Panc1 (cell line): ENCODE measurements at regions not wholly inside any gene's neighbourhood (a gene's known extent, or its start where the extent isn't known, plus 50 kb on each side); places are given as distances from the start of the nearest gene placed in this dataset.

Experiments
- ATAC-seq: fragments of 200-7000 bp; cut with Tn5 transposase; 2 replicates; pipeline ENCODE4 v1.9.1; 2020; ENCODE audit warnings: mild to moderate bottlenecking, moderate library complexity
- BruUV-seq: library from RNA; stranded (reverse); fragments of 400-500 nt; replicated peaks from 2 replicates; lab custom pipeline; 2021; lab: Mats Ljungman, UMichigan
- CTCF ChIA-PET: fragments of 300-600 bp; sonication (Branson Sonifier 250); formaldehyde crosslinking; loops from one replicate; lab custom pipeline; 2022; ENCODE audit warnings: antibody characterized with exemption; lab: Charles Lee
- POLR2A ChIA-PET: fragments of 300-600 bp; sonication (Branson Sonifier 250); formaldehyde crosslinking; loops from one replicate; lab custom pipeline; 2022; ENCODE audit warnings: antibody characterized with exemption; lab: Charles Lee
- DNase-seq: peaks from one replicate; pipeline ENCODE4 v3.0.0-alpha.2; 2010; ENCODE audit warnings: low read depth, low spot score
- H3K27ac ChIP-seq: 2 replicates; pipeline ENCODE4 v1.5.1; 2011; ENCODE audit warnings: mild to moderate bottlenecking, low read length, inconsistent platforms
- H3K27me3 ChIP-seq: fragments of 200-500 bp; sonication (Bioruptor generic); 2 replicates; pipeline ENCODE4 v1.6.0; 2014; ENCODE audit warnings: low read length, inconsistent platforms; ENCODE audit not compliant: control insufficient read depth, insufficient read depth
- H3K36me3 ChIP-seq: fragments of 200-500 bp; sonication (Bioruptor generic); 2 replicates; pipeline ENCODE4 v1.5.1; 2014; ENCODE audit warnings: inconsistent platforms, mild to moderate bottlenecking, low read length, moderate library complexity; ENCODE audit not compliant: control insufficient read depth, insufficient read depth
- H3K4me1 ChIP-seq: 2 replicates; pipeline ENCODE4 v1.5.1; 2011; ENCODE audit warnings: inconsistent platforms, mild to moderate bottlenecking, low read length, moderate library complexity; ENCODE audit not compliant: control insufficient read depth, insufficient read depth
- H3K4me3 ChIP-seq, 2 experiments: 2 replicates each; pipeline ENCODE4 v1.5.1; 2011 to 2012; ENCODE audit warnings: low read depth in 2 of 2, low read length in 2 of 2, mild to moderate bottlenecking in 2 of 2, inconsistent platforms in 1 of 2, moderate library complexity in 1 of 2
- H3K9me3 ChIP-seq: fragments of 200-500 bp; sonication (Bioruptor generic); 2 replicates; pipeline ENCODE4 v1.5.1; 2014; ENCODE audit warnings: low read depth, mild to moderate bottlenecking, inconsistent platforms, low read length, moderate library complexity; ENCODE audit not compliant: control insufficient read depth, insufficient read depth
- CTCF ChIP-seq: fragments of 450-650 bp; IDR thresholded peaks from 2 replicates; pipeline ENCODE4 v1.5.1; 2017; ENCODE audit warnings: mild to moderate bottlenecking
- POLR2AphosphoS5 ChIP-seq: IDR thresholded peaks from 2 replicates; pipeline ENCODE4 v1.6.1; 2012; ENCODE audit warnings: mild to moderate bottlenecking, low read depth, low read length, moderate library complexity
- REST ChIP-seq, 2 experiments: IDR thresholded peaks; 2 replicates each; pipeline ENCODE4 v1.6.1; 2011 to 2012; ENCODE audit warnings: low read depth in 2 of 2, control low read depth in 1 of 2, low read length in 1 of 2, mild to moderate bottlenecking in 1 of 2, moderate library complexity in 1 of 2; ENCODE audit not compliant: insufficient read depth in 1 of 2
- SIN3A ChIP-seq: IDR thresholded peaks from 2 replicates; pipeline ENCODE4 v1.6.1; 2012; ENCODE audit warnings: low read depth, mild to moderate bottlenecking, low read length, moderate library complexity, borderline replicate concordance; ENCODE audit not compliant: insufficient read depth
- TCF7L2 ChIP-seq: IDR thresholded peaks from 2 replicates; pipeline ENCODE4 v1.6.1; 2011; ENCODE audit warnings: mild to moderate bottlenecking, low read depth, low read length, inconsistent platforms
- in situ Hi-C: cut with HindIII; loops from 2 replicates; pipeline ENCODE4 v1.10.0; 2016; ENCODE audit warnings: low sequenced_read_pairs, low pct_unique_long_range_greater_than_20kb
- intact Hi-C: fragments of 100-400 bp; cut with micrococcal nuclease; formaldehyde crosslinking; loops from one replicate; pipeline ENCODE4 v1.10.0; 2022; ENCODE audit not compliant: unreplicated experiment

- POLR2A ChIA-PET = no interaction called here
Observed at GRCh38 chr5:67481362-67481761, 284.8 kb upstream of the CD180 start.

GRCh38 chr5:67478337-67478736 lies 281.7 kb upstream of the CD180 start:
- no peak for ATAC-seq
- Histone ChIP-seq H3K36me3 (no peaks in the 10 kb centered on the region), H3K27ac (no peak overlapping the region), H3K27me3 (no peaks in the 10 kb centered on the region), H3K9me3 (0 out of 2 replicates have a peak, but pooled peaks cover under 1% of the 10 kb centered on the region), H3K4me1 (no peaks in the 10 kb centered on the region), H3K4me3 (no peak overlapping the region)
- no peak for DNase-seq
- ChIA-PET POLR2A (no interaction called here), CTCF (no interaction called here)
- intact Hi-C loops (no loop called here), in situ Hi-C loops (no loop called here)
- no TSS peak for BruUV-seq
- TF ChIP-seq CTCF (no peak), POLR2AphosphoS5 (no peak), SIN3A (no peak), REST (IDR thresholded peaks at IDR 0.05; ENCODE audit: insufficient read depth in 1 of 2, low read depth in 2 of 2, low read length in 1 of 2) (no peak), TCF7L2 (no peak)

More at GRCh38 chr5:67481362-67481761, 284.8 kb upstream of the CD180 start:
- in situ Hi-C loops = no loop called here
- ATAC-seq = no peak
- no TSS peak for BruUV-seq
- no peaks in the 10 kb centered on the region for H3K9me3 ChIP-seq
- H3K4me3 ChIP-seq = no peak overlapping the region
- H3K4me1 ChIP-seq = no peaks in the 10 kb centered on the region
- DNase-seq = no peak
- no peak overlapping the region for H3K27ac ChIP-seq
- no peak for TF ChIP-seq CTCF
- TF ChIP-seq SIN3A = no peak
- no peak for TF ChIP-seq POLR2AphosphoS5
- no peak for TF ChIP-seq REST (IDR thresholded peaks at IDR 0.05; ENCODE audit: insufficient read depth in 1 of 2, low read depth in 2 of 2, low read length in 1 of 2)
- TF ChIP-seq TCF7L2 = no peak
- intact Hi-C loops = no loop called here
- H3K27me3 ChIP-seq = no peaks in the 10 kb centered on the region
- CTCF ChIA-PET = no interaction called here
- no peaks in the 10 kb centered on the region for H3K36me3 ChIP-seq
